ENCODE measurements at regions not wholly inside any gene's neighbourhood (a gene's known extent, or its start where the extent isn't known, plus 50 kb on each side); places are given as distances from the start of the nearest gene placed in this dataset.
A peak's percentile ranks its signal among the peaks of the same experiment; 100 is the strongest.

GRCh38 chr4:32112891-32113290, 1392.7 kb downstream of the PCDH7 start:
- TF ChIP-seq, protein P1, sequence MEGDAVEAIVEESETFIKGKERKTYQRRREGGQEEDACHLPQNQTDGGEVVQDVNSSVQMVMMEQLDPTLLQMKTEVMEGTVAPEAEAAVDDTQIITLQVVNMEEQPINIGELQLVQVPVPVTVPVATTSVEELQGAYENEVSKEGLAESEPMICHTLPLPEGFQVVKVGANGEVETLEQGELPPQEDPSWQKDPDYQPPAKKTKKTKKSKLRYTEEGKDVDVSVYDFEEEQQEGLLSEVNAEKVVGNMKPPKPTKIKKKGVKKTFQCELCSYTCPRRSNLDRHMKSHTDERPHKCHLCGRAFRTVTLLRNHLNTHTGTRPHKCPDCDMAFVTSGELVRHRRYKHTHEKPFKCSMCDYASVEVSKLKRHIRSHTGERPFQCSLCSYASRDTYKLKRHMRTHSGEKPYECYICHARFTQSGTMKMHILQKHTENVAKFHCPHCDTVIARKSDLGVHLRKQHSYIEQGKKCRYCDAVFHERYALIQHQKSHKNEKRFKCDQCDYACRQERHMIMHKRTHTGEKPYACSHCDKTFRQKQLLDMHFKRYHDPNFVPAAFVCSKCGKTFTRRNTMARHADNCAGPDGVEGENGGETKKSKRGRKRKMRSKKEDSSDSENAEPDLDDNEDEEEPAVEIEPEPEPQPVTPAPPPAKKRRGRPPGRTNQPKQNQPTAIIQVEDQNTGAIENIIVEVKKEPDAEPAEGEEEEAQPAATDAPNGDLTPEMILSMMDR (IDR thresholded peaks at IDR 0.05; ENCODE audit: low read depth, low read length) = no peak
- H3K36me3 ChIP-seq = no peaks in the 10 kb centered on the region
- H3K27ac ChIP-seq = no peak overlapping the region
- no peaks in the 10 kb centered on the region for H3K9me3 ChIP-seq (ENCODE audit: low read depth)
- H3K27me3 ChIP-seq = no peaks in the 10 kb centered on the region
- DNase-seq (ENCODE audit: low read depth in 1 of 2, low spot score in 1 of 2) = no peak
- H3K4me1 ChIP-seq (ENCODE audit: low read depth) = no peaks in the 10 kb centered on the region
- no peak overlapping the region for H3K4me3 ChIP-seq

DNA sequence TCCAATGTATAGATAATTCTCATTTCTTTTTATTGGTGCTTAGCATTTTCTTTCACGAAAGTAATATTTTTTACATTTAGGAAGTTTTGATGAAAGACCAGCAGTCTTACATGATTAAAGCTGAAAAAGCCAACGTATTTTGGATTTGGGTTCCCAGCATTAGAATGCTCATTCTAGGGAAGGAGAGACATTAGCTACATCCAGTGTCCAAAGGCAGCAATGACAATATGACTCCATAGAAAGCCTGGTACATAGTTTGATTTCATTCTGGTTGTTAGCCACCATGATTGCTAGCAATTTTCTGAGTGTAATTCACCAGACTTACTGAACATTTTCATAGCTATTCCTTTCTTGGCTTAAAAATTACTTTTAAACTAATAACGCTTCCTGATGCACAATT, 1397.5 kb downstream of the PCDH7 start:
- TF ChIP-seq, protein P1 (IDR thresholded peaks at IDR 0.05; ENCODE audit: low read depth, low read length) = no peak
- H3K4me1 ChIP-seq (ENCODE audit: low read depth) = no peaks in the 10 kb centered on the region
- H3K9me3 ChIP-seq (ENCODE audit: low read depth) = no peaks in the 10 kb centered on the region
- no peak overlapping the region for H3K4me3 ChIP-seq
- DNase-seq (ENCODE audit: low read depth in 1 of 2, low spot score in 1 of 2) = peak in 1 of 2 donors; percentile 15
- H3K27me3 ChIP-seq = no peaks in the 10 kb centered on the region
- H3K36me3 ChIP-seq = no peaks in the 10 kb centered on the region
- no peak overlapping the region for H3K27ac ChIP-seq

DNA sequence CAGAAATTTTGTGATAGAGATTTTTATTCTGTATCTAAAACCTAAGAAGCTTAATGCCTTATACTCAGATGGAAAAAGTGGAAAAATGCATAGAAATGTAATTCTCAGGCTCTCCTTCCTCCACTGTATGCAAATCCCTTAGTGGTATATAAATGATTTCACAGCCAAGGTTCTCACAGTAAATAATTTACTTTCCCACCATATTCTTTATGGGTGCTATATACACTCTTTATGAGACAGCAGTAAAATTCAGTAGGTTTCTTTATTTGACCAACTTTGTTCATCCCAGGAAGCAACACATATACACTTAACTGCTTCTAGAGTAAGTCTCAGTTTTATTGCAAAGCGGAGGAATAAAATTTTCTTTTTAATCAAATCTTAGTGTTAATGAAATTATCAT, 1399.7 kb downstream of the PCDH7 start:
- H3K27ac ChIP-seq = no peak overlapping the region
- no peaks in the 10 kb centered on the region for H3K27me3 ChIP-seq
- TF ChIP-seq, protein P1 (IDR thresholded peaks at IDR 0.05; ENCODE audit: low read depth, low read length) = no peak
- no peak for DNase-seq (ENCODE audit: low read depth in 1 of 2, low spot score in 1 of 2)
- no peaks in the 10 kb centered on the region for H3K4me1 ChIP-seq (ENCODE audit: low read depth)
- no peaks in the 10 kb centered on the region for H3K36me3 ChIP-seq
- H3K9me3 ChIP-seq (ENCODE audit: low read depth) = no peaks in the 10 kb centered on the region
- H3K4me3 ChIP-seq = no peak overlapping the region

DNA sequence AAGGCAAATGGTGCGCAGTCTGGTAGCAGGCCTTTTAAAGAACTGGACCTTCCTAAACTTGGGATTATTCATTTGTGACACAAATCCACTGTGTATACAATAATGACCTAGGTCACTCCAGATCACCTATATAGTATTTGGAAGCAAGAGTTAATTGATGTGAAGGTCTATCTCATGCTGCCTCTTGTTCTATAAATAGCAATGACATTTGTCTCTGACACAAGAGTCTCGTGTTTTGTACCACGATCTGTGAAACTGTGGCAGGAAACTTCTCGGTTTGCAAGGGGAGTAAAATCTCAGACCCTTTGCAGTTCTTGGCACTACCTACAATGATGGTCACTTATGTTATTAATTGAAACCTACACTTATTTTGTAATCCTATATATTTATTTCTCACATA, 1408.4 kb downstream of the PCDH7 start:
- no peak for DNase-seq (ENCODE audit: low read depth in 1 of 2, low spot score in 1 of 2)
- no peak overlapping the region for H3K27ac ChIP-seq
- no peaks in the 10 kb centered on the region for H3K4me1 ChIP-seq (ENCODE audit: low read depth)
- TF ChIP-seq, protein P1 (IDR thresholded peaks at IDR 0.05; ENCODE audit: low read depth, low read length) = no peak
- H3K9me3 ChIP-seq (ENCODE audit: low read depth) = no peaks in the 10 kb centered on the region
- H3K27me3 ChIP-seq = no peaks in the 10 kb centered on the region
- H3K4me3 ChIP-seq = no peak overlapping the region
- no peaks in the 10 kb centered on the region for H3K36me3 ChIP-seq

DNA sequence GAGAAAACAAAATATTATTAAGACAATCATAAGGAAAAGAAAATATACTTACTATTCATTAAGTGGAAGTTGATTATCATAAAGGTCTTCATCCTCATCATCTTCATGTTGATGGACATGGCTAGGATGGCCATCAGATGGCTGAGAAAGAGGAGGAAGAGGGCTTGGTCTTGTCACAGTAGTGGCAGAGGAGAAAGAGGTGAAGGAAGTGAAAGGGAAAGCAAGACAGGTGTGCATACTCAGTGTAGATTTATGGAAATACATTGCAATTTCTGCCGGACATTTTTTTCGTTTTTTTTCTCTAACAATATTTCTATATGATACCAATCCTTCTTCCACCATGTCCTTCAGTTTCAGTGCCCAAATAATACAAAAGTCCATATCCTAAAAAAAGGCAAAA, 1409.8 kb downstream of the PCDH7 start:
- TF ChIP-seq, protein P1 (IDR thresholded peaks at IDR 0.05; ENCODE audit: low read depth, low read length) = no peak
- Histone ChIP-seq H3K27ac (no peak overlapping the region), H3K27me3 (no peaks in the 10 kb centered on the region), H3K9me3 (ENCODE audit: low read depth) (no peaks in the 10 kb centered on the region), H3K4me3 (no peak overlapping the region), H3K36me3 (no peaks in the 10 kb centered on the region), H3K4me1 (ENCODE audit: low read depth) (no peaks in the 10 kb centered on the region)
- no peak for DNase-seq (ENCODE audit: low read depth in 1 of 2, low spot score in 1 of 2)

DNA sequence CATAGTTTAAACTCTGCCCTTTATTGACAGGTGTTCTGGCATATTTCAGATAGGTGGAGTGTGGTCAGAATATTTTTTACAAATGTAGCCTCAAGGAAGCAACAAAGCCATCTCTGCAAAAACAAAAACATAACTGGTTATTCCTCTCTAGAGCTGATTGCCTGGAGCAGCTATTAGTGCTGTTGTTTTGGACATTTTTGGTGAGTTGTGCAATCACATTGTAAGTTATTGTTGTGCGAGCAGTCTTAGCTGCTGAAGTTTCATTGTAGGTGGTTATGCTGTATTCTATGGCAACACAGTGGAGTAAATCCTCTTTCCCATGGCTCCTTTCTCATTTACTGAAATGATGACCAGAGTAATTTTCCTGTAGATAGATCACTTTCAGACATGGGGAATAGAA, 1413.0 kb downstream of the PCDH7 start:
- TF ChIP-seq, protein P1 (IDR thresholded peaks at IDR 0.05; ENCODE audit: low read depth, low read length) = no peak
- no peak for DNase-seq (ENCODE audit: low read depth in 1 of 2, low spot score in 1 of 2)
- no peaks in the 10 kb centered on the region for H3K27me3 ChIP-seq
- no peaks in the 10 kb centered on the region for H3K36me3 ChIP-seq
- H3K9me3 ChIP-seq (ENCODE audit: low read depth) = no peaks in the 10 kb centered on the region
- no peak overlapping the region for H3K27ac ChIP-seq
- H3K4me1 ChIP-seq (ENCODE audit: low read depth) = no peaks in the 10 kb centered on the region
- no peak overlapping the region for H3K4me3 ChIP-seq
